ENCODE measurements at regions not wholly inside any gene's neighbourhood (a gene's known extent, or its start where the extent isn't known, plus 50 kb on each side); places are given as distances from the start of the nearest gene placed in this dataset.

GRCh38 chr6:119483908-119484307 is 134.3 kb upstream of the MAN1A1 start:
- TF ChIP-seq CTCF (conservative IDR thresholded peaks at IDR 0.05), result no peak
- Mint-ChIP-seq H3K4me3 (no peak overlapping the region), H3K4me1 (no peaks in the 10 kb centered on the region), H3K27me3 (ENCODE audit: low read depth) (no peaks in the 10 kb centered on the region), H3K36me3 (ENCODE audit: insufficient read depth in 1 of 3, low read depth in 3 of 3) (no peaks in the 10 kb centered on the region; a peak in 1 of 7 replicates), H3K27ac (no peak overlapping the region), H3K9me3 (peaks cover 0 to 3% of the 10 kb centered on the region in 2 experiments; a peak in 2 of 5 replicates)
- no peak overlapping the region for H4K91ac ChIP-seq (ENCODE audit: insufficient read length, low read depth, low read length)
- H2BK20ac ChIP-seq (ENCODE audit: low read depth, low read length, poor library complexity, severe bottlenecking), result no peak overlapping the region
- no peaks in the 10 kb centered on the region for H3K4me1 ChIP-seq (ENCODE audit: insufficient read depth, low read length)
- no peaks in the 10 kb centered on the region for H3K23me2 ChIP-seq (ENCODE audit: insufficient read length, low read depth, low read length, poor library complexity, severe bottlenecking)
- H4K20me1 ChIP-seq (ENCODE audit: control insufficient read depth, insufficient read depth, insufficient read length), result no peaks in the 10 kb centered on the region
- no peak overlapping the region for H4K5ac ChIP-seq (ENCODE audit: insufficient read length, low read depth, low read length)
- H3K79me2 ChIP-seq (ENCODE audit: insufficient read depth, low read length), result no peaks in the 10 kb centered on the region
- H2BK120ac ChIP-seq (ENCODE audit: low read depth, low read length, poor library complexity, severe bottlenecking), result no peak overlapping the region
- no peak overlapping the region for H3K23ac ChIP-seq (ENCODE audit: insufficient read length, low read depth, low read length)
- H3K9ac ChIP-seq (ENCODE audit: extremely low read depth, insufficient read length, low read length), result no peak overlapping the region
- no peak overlapping the region for H3K4ac ChIP-seq (ENCODE audit: low read depth, low read length)
- H3K4me2 ChIP-seq (ENCODE audit: insufficient read depth, insufficient read length, low read length), result no peak overlapping the region
- no peak for DNase-seq
- H2AK5ac ChIP-seq (ENCODE audit: insufficient read length, low read length), result no peak overlapping the region
- H3K56ac ChIP-seq (ENCODE audit: insufficient read length, low read depth, low read length), result no peak overlapping the region
- H2BK15ac ChIP-seq (ENCODE audit: low read depth, low read length), result no peak overlapping the region
- H2BK5ac ChIP-seq (ENCODE audit: insufficient read length, low read length), result no peak overlapping the region
- H3T11ph ChIP-seq (ENCODE audit: low read length), result no peak overlapping the region
- H3K9me3 ChIP-seq (ENCODE audit: control insufficient read depth, low read depth, low read length), result no peaks in the 10 kb centered on the region
- no peak overlapping the region for H3K14ac ChIP-seq (ENCODE audit: insufficient read depth, low read length)
- no peak overlapping the region for H2AFZ ChIP-seq (ENCODE audit: low read length)
- no peak overlapping the region for H3K18ac ChIP-seq (ENCODE audit: insufficient read length, low read depth, low read length)
- H3K27me3 ChIP-seq (ENCODE audit: insufficient read depth, low read length), result no peaks in the 10 kb centered on the region
- H2BK12ac ChIP-seq (ENCODE audit: insufficient read length, low read depth, low read length), result no peak overlapping the region
- H4K8ac ChIP-seq (replicated peaks; ENCODE audit: insufficient read length, low read depth, low read length), result no peak overlapping the region
- no peaks in the 10 kb centered on the region for H3K79me1 ChIP-seq (ENCODE audit: insufficient read depth, low read depth, low read length, poor library complexity, severe bottlenecking)
- H3K27ac ChIP-seq (ENCODE audit: insufficient read length, low read depth, low read length), result no peak overlapping the region

Measured in H9 (cell line).